AG09309 (cell line): ENCODE measurements at regions not wholly inside any gene's neighbourhood (a gene's known extent, or its start where the extent isn't known, plus 50 kb on each side); places are given as distances from the start of the nearest gene placed in this dataset.

Experiments used
- DNase-seq: peaks from one replicate; pipeline ENCODE4 v3.0.0-alpha.2; 2010; ENCODE audit warnings: low read depth
- H3K4me3 ChIP-seq: 2 replicates; pipeline ENCODE4 v1.5.1; 2011; ENCODE audit warnings: mild to moderate bottlenecking, low read depth, low read length, moderate library complexity; ENCODE audit not compliant: control insufficient read depth
- TF ChIP-seq, protein P1 (sequence below): IDR thresholded peaks from 2 replicates; pipeline ENCODE4 v1.5.1; 2011; ENCODE audit warnings: mild to moderate bottlenecking, low read depth, low read length, inconsistent platforms; ENCODE audit not compliant: insufficient read depth, control insufficient read depth; ENCODE audit errors: missing control alignments

DNA sequence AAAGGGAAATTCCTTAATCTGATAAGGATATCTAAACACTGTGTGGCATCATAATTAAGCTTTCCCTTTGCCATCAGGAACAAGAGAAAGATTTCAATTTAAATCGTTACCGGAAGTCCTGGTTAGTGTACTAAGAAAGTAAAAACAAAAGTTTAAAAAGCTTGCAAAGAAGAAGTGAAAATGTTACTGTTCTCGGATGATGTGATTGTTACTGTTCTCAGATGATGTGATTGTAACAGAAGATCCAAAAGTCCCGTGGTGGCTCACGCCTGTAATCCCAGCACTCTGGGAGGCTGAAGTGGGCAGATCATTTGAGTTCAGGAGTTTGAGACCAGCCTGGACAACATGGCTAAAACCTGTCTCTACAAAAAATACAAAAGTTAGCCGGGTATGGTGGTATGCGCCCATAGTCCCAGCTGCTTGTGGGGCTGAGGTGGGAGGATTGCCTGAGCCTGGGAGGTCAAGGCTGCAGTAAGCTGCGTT, 62.5 kb downstream of the RGS12 start:
- no peak overlapping the region for H3K4me3 ChIP-seq
- no peak for DNase-seq
- TF ChIP-seq, protein P1, sequence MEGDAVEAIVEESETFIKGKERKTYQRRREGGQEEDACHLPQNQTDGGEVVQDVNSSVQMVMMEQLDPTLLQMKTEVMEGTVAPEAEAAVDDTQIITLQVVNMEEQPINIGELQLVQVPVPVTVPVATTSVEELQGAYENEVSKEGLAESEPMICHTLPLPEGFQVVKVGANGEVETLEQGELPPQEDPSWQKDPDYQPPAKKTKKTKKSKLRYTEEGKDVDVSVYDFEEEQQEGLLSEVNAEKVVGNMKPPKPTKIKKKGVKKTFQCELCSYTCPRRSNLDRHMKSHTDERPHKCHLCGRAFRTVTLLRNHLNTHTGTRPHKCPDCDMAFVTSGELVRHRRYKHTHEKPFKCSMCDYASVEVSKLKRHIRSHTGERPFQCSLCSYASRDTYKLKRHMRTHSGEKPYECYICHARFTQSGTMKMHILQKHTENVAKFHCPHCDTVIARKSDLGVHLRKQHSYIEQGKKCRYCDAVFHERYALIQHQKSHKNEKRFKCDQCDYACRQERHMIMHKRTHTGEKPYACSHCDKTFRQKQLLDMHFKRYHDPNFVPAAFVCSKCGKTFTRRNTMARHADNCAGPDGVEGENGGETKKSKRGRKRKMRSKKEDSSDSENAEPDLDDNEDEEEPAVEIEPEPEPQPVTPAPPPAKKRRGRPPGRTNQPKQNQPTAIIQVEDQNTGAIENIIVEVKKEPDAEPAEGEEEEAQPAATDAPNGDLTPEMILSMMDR, result no peak

DNA sequence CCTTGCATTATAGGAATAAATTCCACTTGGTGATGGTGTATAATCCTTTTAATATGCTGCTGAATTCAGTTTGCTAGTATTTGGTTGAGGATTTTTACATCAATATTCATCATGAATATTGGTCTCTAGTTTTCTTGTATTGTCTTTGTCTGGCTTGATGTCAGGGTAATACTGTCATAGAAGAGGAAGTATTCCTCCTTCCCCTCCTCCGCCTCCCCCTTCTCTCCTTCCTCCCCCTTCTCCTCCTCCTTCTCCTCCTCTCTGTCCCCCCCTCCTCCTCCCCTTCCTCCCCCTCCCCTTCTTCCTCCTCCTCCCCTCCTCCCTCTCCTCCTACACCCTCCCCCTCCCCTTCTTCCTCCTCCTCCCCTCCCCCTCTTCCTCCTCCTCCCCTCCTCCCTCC, 65.8 kb downstream of the RGS12 start:
- TF ChIP-seq, protein P1, result no peak
- no peak for DNase-seq
- no peak overlapping the region for H3K4me3 ChIP-seq

DNA sequence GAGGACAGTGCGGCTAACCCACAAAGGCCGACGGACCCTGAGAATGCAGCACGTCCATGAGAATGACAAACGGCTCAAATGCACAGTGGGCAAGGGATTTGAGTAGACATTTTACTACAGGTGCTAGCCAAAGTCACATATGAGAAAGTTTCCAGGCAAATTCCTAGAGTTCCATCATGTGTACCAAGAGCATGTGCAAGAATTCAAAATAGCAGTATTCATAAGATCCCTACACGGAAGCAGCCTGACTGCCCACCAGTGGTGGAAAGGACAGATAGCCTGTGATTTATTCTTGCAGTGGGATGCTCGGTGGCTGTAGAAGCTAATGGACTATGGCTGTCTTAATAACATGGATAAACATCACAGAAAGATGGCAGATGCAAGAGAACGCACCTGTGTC, 68.0 kb downstream of the RGS12 start:
- TF ChIP-seq, protein P1, result no peak
- H3K4me3 ChIP-seq, result no peak overlapping the region
- DNase-seq, result no peak

DNA sequence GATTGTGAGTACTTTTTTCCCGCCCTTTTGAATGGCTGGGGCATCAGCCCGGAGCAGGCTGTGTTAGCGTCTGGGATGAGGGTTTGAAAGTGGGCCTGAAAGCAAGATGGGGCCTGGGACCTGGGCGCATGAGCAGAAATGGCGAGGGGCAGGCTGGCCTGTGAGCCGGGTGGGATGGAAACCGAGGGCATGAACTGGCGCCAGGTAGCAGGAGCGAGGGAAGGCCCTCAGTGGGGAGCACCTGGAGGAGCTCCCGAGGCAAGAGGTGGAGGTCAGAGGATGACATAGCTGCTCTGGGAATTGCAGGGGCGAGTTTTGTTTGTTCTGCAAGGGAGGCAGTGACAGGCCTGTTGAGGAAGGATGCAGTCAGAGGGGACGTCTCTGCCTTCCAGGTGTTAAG, 68.6 kb downstream of the RGS12 start:
- DNase-seq, result no peak
- H3K4me3 ChIP-seq, result no peak overlapping the region
- TF ChIP-seq, protein P1, result no peak

DNA sequence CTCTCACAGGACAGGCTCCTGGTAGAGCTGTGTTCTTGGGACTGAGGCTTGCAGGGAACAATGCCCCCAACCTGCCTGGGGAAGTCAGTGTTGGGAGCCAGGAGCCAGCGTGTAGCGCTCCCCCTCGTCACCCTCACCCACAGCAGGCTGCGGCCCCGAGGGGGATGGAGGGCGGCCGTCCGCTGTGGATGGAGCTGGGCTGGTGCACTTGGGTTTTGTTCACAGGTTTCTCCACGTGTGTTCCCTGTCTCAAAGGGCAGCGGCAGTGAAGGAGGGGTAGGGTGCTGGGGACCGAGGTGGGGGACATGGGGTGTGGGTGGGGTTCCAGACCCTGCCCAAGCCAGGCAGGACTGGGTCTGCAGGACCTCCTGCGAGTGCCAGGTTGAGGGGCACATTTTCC, 69.1 kb downstream of the RGS12 start:
- no peak for DNase-seq
- H3K4me3 ChIP-seq, result no peak overlapping the region
- TF ChIP-seq, protein P1, result no peak

DNA sequence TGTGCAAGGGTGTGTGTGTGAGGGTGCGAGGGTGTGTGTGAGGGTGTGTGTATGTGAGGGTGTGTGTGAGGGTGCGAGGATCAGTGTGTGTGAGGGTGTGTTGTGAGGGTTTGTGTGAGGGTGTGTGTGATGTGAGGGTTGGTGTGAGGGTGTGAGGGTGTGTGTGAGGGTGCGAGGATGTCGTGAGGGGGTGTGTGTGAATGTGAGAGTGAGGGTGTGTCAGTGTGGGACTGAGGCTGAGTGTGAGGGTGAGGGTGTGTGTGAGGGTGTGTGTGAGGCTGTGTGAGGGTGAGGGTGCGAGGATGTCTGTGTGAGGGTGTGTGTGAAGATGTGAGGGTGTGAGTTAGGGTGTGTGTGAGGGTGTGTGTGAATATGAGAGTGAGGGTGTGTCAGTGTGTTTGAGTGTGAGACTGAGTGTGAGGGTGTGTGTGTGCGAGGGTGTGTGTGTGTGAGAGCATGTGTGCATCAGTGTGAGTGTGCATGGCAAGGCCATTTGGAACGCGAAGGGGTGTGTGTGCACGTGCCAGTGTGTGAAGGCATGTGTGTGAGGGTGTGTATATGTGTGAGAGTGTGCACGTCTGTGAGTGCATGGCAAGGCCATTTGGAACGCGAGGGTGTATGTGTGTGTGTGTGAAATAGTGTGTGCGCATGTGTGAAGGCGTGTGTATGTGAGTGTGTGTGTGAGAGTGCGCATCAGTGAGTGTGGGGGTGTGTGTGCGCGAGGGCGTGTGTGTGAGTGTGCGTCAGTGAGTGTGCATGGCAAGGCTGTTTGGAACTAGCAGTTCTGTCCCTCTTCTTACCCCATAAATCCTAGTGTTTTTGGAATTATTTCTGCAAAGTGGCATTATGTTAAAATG, 69.8 kb downstream of the RGS12 start:
- no peak overlapping the region for H3K4me3 ChIP-seq
- DNase-seq, result no peak
- TF ChIP-seq, protein P1, result no peak
